ENCODE measurements at regions not wholly inside any gene's neighbourhood (a gene's known extent, or its start where the extent isn't known, plus 50 kb on each side); places are given as distances from the start of the nearest gene placed in this dataset.

DNA sequence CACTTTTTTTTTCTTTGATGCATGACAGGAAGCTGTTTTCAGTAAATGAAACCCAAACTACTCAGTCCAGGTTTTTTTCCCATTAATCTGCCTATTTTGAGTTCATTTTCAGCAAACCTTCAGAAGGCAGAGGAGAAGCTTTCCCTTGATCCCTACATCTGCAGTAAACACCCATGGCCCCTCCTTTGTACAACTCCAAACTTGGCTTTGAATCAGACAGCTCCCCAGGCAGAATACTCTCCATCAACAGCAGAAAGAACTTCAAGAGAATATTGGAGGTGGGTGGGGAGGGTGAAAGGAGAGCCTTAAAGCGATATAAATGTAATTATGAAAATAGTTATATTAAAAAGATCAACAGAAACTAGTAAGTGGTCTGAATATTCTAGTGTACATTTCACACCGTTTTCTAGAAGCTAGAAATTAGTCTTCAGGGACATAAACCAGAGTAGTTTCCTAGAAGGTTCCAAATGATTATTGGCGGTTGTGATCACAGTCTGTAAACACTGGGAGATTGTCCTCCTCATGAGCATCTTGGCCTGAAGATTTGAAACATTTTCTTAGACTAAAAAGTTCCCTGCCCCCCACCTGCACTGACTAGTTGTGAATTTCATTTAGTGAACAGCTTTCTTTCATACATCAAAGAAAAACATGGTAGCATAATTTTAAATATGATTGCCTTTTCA is 75.1 kb upstream of the STK39 start:
- TF ChIP-seq, protein P1, sequence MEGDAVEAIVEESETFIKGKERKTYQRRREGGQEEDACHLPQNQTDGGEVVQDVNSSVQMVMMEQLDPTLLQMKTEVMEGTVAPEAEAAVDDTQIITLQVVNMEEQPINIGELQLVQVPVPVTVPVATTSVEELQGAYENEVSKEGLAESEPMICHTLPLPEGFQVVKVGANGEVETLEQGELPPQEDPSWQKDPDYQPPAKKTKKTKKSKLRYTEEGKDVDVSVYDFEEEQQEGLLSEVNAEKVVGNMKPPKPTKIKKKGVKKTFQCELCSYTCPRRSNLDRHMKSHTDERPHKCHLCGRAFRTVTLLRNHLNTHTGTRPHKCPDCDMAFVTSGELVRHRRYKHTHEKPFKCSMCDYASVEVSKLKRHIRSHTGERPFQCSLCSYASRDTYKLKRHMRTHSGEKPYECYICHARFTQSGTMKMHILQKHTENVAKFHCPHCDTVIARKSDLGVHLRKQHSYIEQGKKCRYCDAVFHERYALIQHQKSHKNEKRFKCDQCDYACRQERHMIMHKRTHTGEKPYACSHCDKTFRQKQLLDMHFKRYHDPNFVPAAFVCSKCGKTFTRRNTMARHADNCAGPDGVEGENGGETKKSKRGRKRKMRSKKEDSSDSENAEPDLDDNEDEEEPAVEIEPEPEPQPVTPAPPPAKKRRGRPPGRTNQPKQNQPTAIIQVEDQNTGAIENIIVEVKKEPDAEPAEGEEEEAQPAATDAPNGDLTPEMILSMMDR (conservative IDR thresholded peaks at IDR 0.05 in 1 of 2, IDR thresholded peaks at IDR 0.05 in 1 of 2; ENCODE audit: low read depth in 1 of 2, low read length in 2 of 2): no peak
- no peak for TF ChIP-seq EZH2 (IDR thresholded peaks at IDR 0.05; ENCODE audit: low read length, missing control alignments)

All from fibroblast of lung (primary cell).